ENCODE measurements at regions not wholly inside any gene's neighbourhood (a gene's known extent, or its start where the extent isn't known, plus 50 kb on each side); places are given as distances from the start of the nearest gene placed in this dataset.

GRCh38 chr9:89955626-89956025 lies 350.8 kb downstream of the GADD45G start:
- DNase-seq (ENCODE audit: low read depth) = no peak

DNA sequence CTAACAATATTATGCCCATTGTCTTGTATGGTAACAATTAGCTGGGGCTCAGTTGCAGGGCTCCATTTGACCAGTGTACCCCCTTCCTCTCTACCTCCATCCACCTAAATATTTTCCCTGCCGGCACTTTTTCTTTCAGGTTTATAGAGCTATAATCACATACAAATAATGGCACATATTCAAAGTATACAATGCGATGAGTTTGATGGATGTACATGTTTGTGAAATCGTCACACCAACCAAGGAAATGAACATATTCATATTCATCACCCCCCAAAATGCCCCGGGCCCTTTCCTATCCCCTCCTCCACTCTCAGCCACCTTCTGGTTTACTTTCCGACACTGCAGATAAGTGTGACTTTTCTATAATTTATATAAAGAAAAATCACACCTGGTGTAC lies 351.5 kb downstream of the GADD45G start:
- no peak for DNase-seq (ENCODE audit: low read depth)

- DNase-seq (ENCODE audit: low read depth) = no peak
Observed at GRCh38 chr9:89956907-89957306, 352.1 kb downstream of the GADD45G start.

DNA sequence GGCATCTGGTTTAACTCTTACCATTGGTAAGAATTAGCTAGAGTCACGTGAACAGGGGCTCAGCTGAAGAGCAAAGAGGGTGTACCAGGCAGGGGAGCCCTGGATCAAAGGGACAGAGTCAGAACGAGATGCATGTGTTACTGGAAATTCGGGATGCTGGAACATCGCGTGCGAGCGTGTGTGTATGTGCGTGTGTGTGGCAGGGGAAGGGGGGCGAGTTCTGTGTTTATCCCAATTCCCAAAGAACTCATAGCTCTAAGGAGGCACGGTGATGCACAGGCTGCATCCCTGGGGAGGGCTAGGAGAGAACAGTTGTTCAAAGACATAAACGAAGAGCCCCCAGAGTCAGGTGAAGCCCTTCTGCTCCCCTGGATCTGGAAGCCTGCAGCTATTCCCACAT lies 353.3 kb downstream of the GADD45G start:
- DNase-seq (ENCODE audit: low read depth) = no peak

DNA sequence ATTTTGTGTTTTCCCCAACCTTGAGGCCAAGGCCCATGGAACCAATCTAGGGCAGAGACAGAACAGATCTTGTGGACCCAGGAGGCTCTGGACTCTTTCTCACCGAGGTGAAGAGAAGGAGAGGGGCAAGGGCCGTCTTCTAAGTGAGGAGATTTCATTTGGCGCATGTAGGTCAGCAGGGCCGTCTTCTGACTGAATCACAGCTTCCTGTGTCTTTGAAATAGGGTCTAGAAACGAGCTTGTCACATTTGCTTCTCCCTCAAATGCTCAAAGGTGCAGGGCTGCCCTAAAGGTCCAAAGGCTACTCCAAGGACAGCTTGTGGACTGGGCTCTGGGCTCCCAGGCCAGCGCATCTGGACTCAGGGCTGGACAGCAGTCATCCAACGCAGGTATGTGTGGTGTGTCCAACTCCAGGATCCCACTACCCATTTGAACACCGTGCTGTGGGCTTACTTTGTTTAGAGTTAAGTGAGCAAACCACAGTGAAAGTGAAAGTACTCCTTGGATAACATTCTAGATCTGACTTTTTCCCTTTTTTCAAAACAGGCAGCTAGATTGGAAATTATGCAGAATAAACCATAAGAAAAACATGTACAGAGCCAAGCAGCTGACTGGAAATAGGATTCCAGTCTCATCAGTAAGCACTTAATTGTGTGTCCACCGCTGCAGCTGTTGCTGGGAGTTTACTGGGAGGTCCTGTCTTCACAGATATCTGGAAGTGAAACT lies 357.0 kb downstream of the GADD45G start:
- no peak for DNase-seq (ENCODE audit: low read depth)

GRCh38 chr9:89963280-89963679 lies 358.5 kb downstream of the GADD45G start:
- DNase-seq (ENCODE audit: low read depth) = no peak

GRCh38 chr9:89967527-89967926 lies 362.7 kb downstream of the GADD45G start:
- no peak for DNase-seq (ENCODE audit: low read depth)

- no peak for DNase-seq (ENCODE audit: low read depth)
Observed at GRCh38 chr9:89969156-89969675, 364.4 kb downstream of the GADD45G start.

DNA sequence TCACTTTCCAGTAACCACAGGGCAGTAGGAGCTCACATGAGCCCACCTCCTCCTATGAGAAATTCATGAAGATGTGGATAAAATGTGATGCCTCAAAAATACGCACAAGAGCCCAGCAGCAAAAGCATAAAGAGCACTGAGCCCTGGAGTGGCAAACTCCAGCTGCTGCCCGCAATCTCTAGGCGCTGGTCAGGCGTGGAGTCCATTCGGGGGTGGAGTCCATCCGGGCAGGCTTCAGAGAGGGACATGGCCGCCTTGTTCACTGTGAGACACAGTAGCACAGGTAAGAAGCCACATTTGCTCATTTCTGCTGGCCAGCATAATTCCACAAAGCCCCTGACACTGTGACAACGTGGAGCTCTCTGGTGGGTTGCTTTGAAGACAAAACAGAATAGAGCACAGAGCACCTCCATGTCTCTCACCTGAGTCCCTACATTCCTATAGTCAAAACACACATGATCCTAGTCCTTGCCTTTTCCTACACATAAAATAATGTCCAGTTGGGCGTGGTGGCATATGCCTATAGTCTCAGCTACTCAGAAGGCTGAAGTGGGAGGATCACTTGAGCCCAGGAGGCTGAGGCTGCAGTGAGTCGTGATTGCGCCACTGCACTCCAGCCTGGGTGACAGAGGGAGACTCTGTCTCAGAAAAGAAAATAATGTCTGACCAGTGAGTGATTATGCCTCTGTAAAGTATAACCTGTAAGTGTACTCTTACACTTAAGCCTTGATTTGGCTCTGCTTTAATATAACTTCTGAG lies 365.2 kb downstream of the GADD45G start:
- no peak for DNase-seq (ENCODE audit: low read depth)

DNA sequence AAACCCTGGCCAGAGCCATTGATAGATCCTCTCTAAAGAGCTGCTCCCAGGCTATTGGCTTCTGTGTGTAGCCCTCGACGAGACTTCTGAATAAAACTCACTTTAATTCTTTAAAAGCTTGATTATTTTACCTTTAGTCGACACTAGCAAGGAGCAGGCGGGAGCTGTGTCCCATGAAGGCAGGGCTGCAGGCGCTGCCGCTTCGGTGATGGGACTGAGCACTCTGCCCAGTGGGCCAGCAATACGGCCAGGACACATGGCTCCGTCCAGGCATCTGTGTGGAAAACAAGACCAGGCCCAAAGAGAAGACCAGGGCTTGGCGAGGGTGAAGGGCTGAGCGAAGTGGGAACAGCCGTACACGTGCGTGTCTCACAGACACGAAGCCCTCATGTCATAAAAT lies 365.9 kb downstream of the GADD45G start:
- DNase-seq (ENCODE audit: low read depth) = no peak

- DNase-seq (ENCODE audit: low read depth) = no peak
Observed at GRCh38 chr9:89972535-89972934, 367.7 kb downstream of the GADD45G start.

- DNase-seq (ENCODE audit: low read depth) = no peak
Observed at GRCh38 chr9:89974582-89974981, 369.8 kb downstream of the GADD45G start.

DNA sequence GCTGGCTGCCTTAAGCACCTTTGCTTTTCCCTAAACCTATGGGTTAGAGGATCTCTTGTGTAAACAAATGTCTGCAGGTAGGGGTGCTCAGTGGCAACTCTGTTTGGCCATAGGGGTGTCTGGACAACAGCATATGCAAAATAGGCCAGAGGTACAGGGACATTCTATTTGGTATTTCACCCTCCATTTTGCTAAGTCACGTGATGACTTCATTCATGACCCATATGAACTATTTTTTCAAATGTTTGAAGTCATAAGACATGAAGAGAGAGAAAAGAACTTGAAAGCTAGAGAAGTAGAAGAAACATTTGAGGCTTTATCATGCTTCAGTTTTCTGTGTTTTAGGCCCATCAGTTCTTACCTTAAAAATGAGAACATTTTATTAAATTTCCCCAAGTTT lies 370.2 kb downstream of the GADD45G start:
- DNase-seq (ENCODE audit: low read depth) = no peak

DNA sequence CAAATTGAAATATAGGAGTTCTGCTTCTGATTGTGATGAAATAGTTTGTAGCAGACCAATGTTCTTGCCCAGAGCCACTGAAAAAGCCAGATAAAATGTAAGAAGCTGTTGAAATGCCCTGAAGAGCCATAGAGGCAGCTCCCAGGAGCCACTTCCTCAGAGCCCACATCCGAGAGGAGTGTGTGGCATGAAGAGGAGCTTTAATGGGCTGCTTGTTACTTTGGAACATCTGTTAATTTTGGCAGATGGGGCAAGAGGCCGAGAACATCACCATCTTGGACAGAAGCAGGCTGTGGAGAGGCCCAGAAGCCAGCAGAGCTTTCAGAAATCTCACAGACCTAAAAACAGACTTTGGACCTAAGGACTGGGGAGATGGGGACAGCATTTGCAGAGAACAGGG lies 370.8 kb downstream of the GADD45G start:
- no peak for DNase-seq (ENCODE audit: low read depth)

GRCh38 chr9:89978185-89978584 lies 373.4 kb downstream of the GADD45G start:
- peak; percentile 20 for DNase-seq (ENCODE audit: low read depth)

DNA sequence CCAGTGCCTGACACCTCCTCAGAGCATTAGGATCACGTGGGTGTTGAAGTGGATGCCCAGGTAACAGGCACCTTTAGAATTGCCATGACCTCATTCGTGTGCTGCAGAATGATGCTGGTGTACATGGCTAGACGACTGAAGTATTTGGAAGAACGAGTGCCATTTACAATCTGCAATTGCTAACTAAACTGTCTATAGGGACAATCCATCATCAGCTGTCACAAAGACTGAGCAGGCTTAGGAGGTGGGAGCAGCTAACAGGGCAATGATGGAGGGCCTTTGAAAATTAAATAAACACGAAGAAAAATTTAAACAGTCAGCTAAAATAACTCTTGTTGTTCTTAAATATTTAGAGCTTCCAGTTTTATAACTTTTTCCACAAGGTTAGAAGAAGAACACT lies 375.8 kb downstream of the GADD45G start:
- no peak for DNase-seq (ENCODE audit: low read depth)

GRCh38 chr9:89982016-89982415 lies 377.2 kb downstream of the GADD45G start:
- no peak for DNase-seq (ENCODE audit: low read depth)

- DNase-seq (ENCODE audit: low read depth) = no peak
Observed at GRCh38 chr9:89983411-89983810, 378.6 kb downstream of the GADD45G start.

- no peak for DNase-seq (ENCODE audit: low read depth)
Observed at GRCh38 chr9:89984214-89984613, 379.4 kb downstream of the GADD45G start.

GRCh38 chr9:89985068-89985467 lies 380.3 kb downstream of the GADD45G start:
- no peak for DNase-seq (ENCODE audit: low read depth)

DNA sequence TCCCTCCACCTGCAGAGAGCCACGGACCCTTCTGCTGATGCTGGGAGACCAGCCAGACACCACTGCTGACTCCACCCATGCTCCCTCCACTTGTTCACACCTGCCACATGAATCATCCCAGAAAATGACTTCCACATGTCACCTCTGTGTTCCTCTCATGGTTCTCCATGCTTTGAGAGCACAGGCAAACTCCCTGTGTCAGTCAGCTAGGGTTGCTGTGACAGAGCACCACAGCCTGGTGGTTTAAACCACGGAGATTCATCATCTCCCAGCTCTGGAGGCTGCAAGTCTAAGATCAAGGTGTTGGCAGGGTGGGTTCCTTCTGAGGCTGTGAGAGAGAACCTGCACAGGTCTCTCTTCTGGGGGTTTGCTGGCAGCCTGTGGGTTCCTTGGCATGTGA lies 381.4 kb downstream of the GADD45G start:
- DNase-seq (ENCODE audit: low read depth) = no peak

DNA sequence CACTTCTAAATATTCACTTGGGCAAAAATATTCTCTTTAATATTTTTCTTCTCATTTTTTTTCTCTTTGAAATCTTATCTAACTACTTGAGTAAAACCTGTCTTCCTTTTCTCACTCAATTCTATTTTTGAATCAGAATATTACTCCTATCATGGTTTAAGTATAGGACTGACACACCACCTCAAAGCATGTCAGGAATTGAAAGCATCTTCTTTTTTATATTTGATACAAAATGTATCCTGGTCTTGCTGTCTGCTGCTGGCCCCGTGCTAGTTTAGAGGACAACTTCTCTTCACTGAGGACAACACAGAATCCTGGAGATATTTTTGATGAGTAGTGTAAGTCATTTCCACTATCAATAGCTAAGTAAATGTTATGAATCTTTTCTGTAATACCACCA lies 383.6 kb downstream of the GADD45G start:
- no peak for DNase-seq (ENCODE audit: low read depth)

Data from HT1080 (cell line).